Prostate gland (tissue), 2 donors: ENCODE measurements at regions not wholly inside any gene's neighbourhood (a gene's known extent, or its start where the extent isn't known, plus 50 kb on each side); places are given as distances from the start of the nearest gene placed in this dataset.

Experiments
- DNase-seq: peaks from one replicate; pipeline ENCODE4 v3.0.0-alpha.2; 2019; ENCODE audit warnings: low spot score
- H3K27ac ChIP-seq, 2 donors: fragments of 200-600 bp; sonication (generic); 2 replicates each; pipeline ENCODE4 v1.5.1; 2017 to 2019
- H3K27me3 ChIP-seq: fragments of 200-600 bp; sonication (generic); replicated peaks from 2 replicates; pipeline ENCODE4 v1.5.1; 2019; ENCODE audit not compliant: insufficient read depth
- H3K36me3 ChIP-seq, 2 donors: fragments of 200-600 bp; sonication (generic); 1 replicate in 1 of 2; 2 replicates in 1 of 2; pipeline versions ENCODE4 v1.5.1 to v1.8.1; 2017 to 2019
- H3K4me1 ChIP-seq: fragments of 200-600 bp; sonication (generic); replicated peaks from 2 replicates; pipeline ENCODE4 v1.5.1; 2019
- H3K4me3 ChIP-seq, 2 donors: fragments of 200-600 bp; sonication (generic); 2 replicates each; pipeline ENCODE4 v1.5.1; 2017 to 2019
- H3K9me3 ChIP-seq: fragments of 200-600 bp; sonication (generic); 2 replicates; pipeline ENCODE4 v1.5.1; 2017
- POLR2A ChIP-seq: fragments of 450-650 bp; IDR thresholded peaks from one replicate; pipeline ENCODE4 v1.6.1; 2016; ENCODE audit warnings: antibody characterized with exemption, mild to moderate bottlenecking
- POLR2AphosphoS5 ChIP-seq: sonication (generic); formaldehyde crosslinking; IDR thresholded peaks from one replicate; pipeline ENCODE4 v1.6.1; 2017; ENCODE audit warnings: antibody characterized with exemption
- WGBS: methylation state at CpG from one replicate; pipeline ENCODE4 v1.1.5; 2018; 5-methylcytosine and 5-hydroxymethylcytosine counted together
- intact Hi-C: fragments of 100-400 bp; cut with DNase I; formaldehyde crosslinking; loops from one replicate; pipeline ENCODE4 v1.14.2; 2022
- TF ChIP-seq, protein P1 (sequence below), 4 experiments: fragments of 200-600 bp in 2 of 4; fragments of 450-650 bp in 2 of 4; sonication (generic) in 2 of 4; IDR thresholded peaks; 1 replicate in 3 of 4; 2 replicates in 1 of 4; pipeline ENCODE4 v1.5.1; 2016 to 2019; ENCODE audit warnings: antibody characterized with exemption in 4 of 4, mild to moderate bottlenecking in 2 of 4, moderate library complexity in 2 of 4

GRCh38 chr16:13550254-13550653 lies 369.7 kb upstream of the ERCC4 start:
- H3K4me3 ChIP-seq = no peak overlapping the region
- no peak for DNase-seq
- no peak overlapping the region for H3K27ac ChIP-seq
- H3K36me3 ChIP-seq = no peaks in the 10 kb centered on the region
- H3K9me3 ChIP-seq = no peaks in the 10 kb centered on the region
- H3K27me3 ChIP-seq = no peaks in the 10 kb centered on the region
- H3K4me1 ChIP-seq = no peaks in the 10 kb centered on the region
- WGBS = 83% methylated on average over 6 of the region's 6 CpGs
- no peak for TF ChIP-seq POLR2A
- TF ChIP-seq POLR2AphosphoS5 = no peak
- TF ChIP-seq, protein P1, sequence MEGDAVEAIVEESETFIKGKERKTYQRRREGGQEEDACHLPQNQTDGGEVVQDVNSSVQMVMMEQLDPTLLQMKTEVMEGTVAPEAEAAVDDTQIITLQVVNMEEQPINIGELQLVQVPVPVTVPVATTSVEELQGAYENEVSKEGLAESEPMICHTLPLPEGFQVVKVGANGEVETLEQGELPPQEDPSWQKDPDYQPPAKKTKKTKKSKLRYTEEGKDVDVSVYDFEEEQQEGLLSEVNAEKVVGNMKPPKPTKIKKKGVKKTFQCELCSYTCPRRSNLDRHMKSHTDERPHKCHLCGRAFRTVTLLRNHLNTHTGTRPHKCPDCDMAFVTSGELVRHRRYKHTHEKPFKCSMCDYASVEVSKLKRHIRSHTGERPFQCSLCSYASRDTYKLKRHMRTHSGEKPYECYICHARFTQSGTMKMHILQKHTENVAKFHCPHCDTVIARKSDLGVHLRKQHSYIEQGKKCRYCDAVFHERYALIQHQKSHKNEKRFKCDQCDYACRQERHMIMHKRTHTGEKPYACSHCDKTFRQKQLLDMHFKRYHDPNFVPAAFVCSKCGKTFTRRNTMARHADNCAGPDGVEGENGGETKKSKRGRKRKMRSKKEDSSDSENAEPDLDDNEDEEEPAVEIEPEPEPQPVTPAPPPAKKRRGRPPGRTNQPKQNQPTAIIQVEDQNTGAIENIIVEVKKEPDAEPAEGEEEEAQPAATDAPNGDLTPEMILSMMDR (IDR thresholded peaks at IDR 0.05) = no peak
- intact Hi-C loops = no loop called here

DNA sequence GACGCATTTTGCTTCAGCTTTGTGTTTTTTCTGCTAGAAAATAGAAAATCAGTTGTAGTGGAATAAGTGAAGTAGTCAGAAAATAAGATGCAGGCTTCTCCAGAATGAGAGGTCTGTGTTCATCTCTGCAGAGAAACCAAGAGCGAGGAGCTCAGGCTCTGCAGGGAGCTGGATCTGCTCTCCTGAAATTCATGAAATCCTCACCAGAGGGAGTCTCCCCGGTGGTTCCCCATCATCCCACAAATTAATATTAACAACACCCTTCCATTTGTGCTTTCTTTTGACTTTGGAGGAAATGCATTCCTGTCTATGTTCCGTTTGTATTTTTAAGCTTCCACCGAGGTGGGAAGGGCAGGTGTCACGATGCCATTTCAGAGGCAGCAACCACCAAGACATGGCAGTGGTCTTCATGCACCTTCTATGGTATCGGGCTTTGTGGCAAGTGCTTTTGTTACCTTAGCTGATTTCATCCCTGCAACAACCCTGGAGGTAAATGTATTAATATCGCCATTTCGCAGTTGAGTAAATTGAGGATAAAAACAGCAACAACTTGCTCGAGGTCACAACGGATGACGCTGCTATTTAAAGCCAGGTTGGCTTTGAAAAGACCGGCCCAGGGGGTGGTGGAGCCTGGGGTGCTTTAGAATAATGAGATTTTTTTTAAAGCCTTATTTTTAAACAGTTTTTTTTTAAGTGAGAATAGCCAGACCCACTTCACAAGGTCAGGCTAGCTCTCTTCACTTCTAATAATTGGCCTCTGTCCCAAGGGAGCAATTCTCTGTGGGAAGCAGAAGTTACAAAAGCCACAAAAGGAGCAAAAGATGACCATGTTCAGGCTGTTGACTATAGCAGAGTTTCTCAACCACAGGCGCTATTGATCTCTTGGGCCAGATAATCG lies 367.6 kb upstream of the ERCC4 start:
- Histone ChIP-seq H3K4me3 (no peak overlapping the region), H3K4me1 (no peaks in the 10 kb centered on the region), H3K27me3 (no peaks in the 10 kb centered on the region), H3K27ac (no peak overlapping the region), H3K36me3 (no peaks in the 10 kb centered on the region), H3K9me3 (no peaks in the 10 kb centered on the region)
- no peak for TF ChIP-seq POLR2A
- TF ChIP-seq POLR2AphosphoS5 = no peak
- TF ChIP-seq, protein P1 (IDR thresholded peaks at IDR 0.05) = no peak
- WGBS = 77% methylated on average over 15 of the region's 15 CpGs
- intact Hi-C loops = no loop called here
- no peak for DNase-seq

- Histone ChIP-seq H3K36me3 (no peaks in the 10 kb centered on the region), H3K4me1 (no peaks in the 10 kb centered on the region), H3K9me3 (no peaks in the 10 kb centered on the region), H3K27ac (no peak overlapping the region), H3K27me3 (no peaks in the 10 kb centered on the region), H3K4me3 (no peak overlapping the region)
- intact Hi-C loops = no loop called here
- TF ChIP-seq, protein P1 (IDR thresholded peaks at IDR 0.05) = no peak
- TF ChIP-seq POLR2A = no peak
- TF ChIP-seq POLR2AphosphoS5 = no peak
- no peak for DNase-seq
Observed at GRCh38 chr16:13552960-13553257, 367.0 kb upstream of the ERCC4 start.

DNA sequence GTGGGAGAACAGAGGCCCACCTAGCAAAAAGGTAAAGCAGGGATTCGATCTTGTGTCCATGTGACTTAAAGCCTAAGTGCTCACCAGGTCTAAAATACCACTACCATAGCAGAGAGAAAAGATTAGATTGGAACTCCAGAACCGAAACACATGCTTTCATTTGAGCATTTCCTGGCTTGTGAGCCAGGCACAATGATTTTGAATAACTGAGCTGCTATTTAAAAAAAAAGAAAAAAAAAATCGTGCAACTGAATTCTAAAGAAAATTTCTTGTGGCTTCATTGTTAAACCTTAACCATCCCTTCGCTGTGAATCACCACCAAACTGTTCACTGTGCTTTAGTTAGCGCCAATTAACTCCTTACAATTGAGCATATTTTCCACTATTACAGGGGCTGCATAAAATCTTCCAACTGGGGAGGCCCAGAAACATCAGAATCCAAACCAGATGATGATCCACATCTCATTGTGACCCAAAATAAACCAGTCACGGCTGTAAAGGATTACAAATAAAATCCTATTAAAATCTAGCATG lies 366.4 kb upstream of the ERCC4 start:
- TF ChIP-seq, protein P1 (IDR thresholded peaks at IDR 0.05) = no peak
- no peak for TF ChIP-seq POLR2AphosphoS5
- no peak for TF ChIP-seq POLR2A
- Histone ChIP-seq H3K36me3 (no peaks in the 10 kb centered on the region), H3K27ac (no peak overlapping the region), H3K4me1 (no peaks in the 10 kb centered on the region), H3K4me3 (no peak overlapping the region), H3K9me3 (no peaks in the 10 kb centered on the region), H3K27me3 (no peaks in the 10 kb centered on the region)
- no peak for DNase-seq
- intact Hi-C loops = no loop called here
- 80% methylated on average over 6 of the region's 6 CpGs for WGBS

- no peak for DNase-seq
Observed at GRCh38 chr16:13554005-13554404, 365.9 kb upstream of the ERCC4 start.

More at GRCh38 chr16:13554005-13554404, 365.9 kb upstream of the ERCC4 start:
- H3K27ac ChIP-seq = no peak overlapping the region
- TF ChIP-seq POLR2A = no peak
- TF ChIP-seq, protein P1 (IDR thresholded peaks at IDR 0.05) = no peak
- TF ChIP-seq POLR2AphosphoS5 = no peak
- no peaks in the 10 kb centered on the region for H3K36me3 ChIP-seq
- H3K4me1 ChIP-seq = no peaks in the 10 kb centered on the region
- no peaks in the 10 kb centered on the region for H3K27me3 ChIP-seq
- intact Hi-C loops = no loop called here
- H3K4me3 ChIP-seq = no peak overlapping the region
- H3K9me3 ChIP-seq = no peaks in the 10 kb centered on the region
